NCI-H82 (cell line): ENCODE measurements at regions not wholly inside any gene's neighbourhood (a gene's known extent, or its start where the extent isn't known, plus 50 kb on each side); places are given as distances from the start of the nearest gene placed in this dataset.
A peak's percentile ranks its signal among the peaks of the same experiment; 100 is the strongest.

ENCODE experiments used
- DNase-seq: peaks from one replicate; lab custom pipeline; 2025; lab: John Stamatoyannopoulos, UW

- no peak for DNase-seq
Measured at GRCh38 chr1:88063605-88064004, 620.5 kb upstream of the PKN2 start.

- DNase-seq: no peak
Measured at GRCh38 chr1:88068407-88068960, 615.6 kb upstream of the PKN2 start.

GRCh38 chr1:88070956-88071355 lies 613.1 kb upstream of the PKN2 start:
- DNase-seq: no peak

- DNase-seq: no peak
Measured at GRCh38 chr1:88074661-88075060, 609.4 kb upstream of the PKN2 start.

GRCh38 chr1:88075813-88076212 lies 608.3 kb upstream of the PKN2 start:
- no peak for DNase-seq

- DNase-seq: peak; percentile 66
Measured at GRCh38 chr1:88079036-88079435, 605.0 kb upstream of the PKN2 start.

GRCh38 chr1:88080875-88081274 lies 603.2 kb upstream of the PKN2 start:
- no peak for DNase-seq

GRCh38 chr1:88088481-88088880 lies 595.6 kb upstream of the PKN2 start:
- DNase-seq: peak; percentile 79

- no peak for DNase-seq
Measured at GRCh38 chr1:88089961-88090360, 594.1 kb upstream of the PKN2 start.

GRCh38 chr1:88098881-88099280 lies 585.2 kb upstream of the PKN2 start:
- no peak for DNase-seq

- DNase-seq: no peak
Measured at GRCh38 chr1:88101041-88101440, 583.0 kb upstream of the PKN2 start.

- DNase-seq: no peak
Measured at GRCh38 chr1:88104236-88104635, 579.8 kb upstream of the PKN2 start.

- DNase-seq: no peak
Measured at GRCh38 chr1:88104886-88105285, 579.2 kb upstream of the PKN2 start.

- no peak for DNase-seq
Measured at GRCh38 chr1:88111816-88112215, 572.3 kb upstream of the PKN2 start.

GRCh38 chr1:88117597-88117996 lies 566.5 kb upstream of the PKN2 start:
- DNase-seq: no peak

GRCh38 chr1:88118176-88118845 lies 565.8 kb upstream of the PKN2 start:
- DNase-seq: peak; percentile 10

- no peak for DNase-seq
Measured at GRCh38 chr1:88124614-88125013, 559.5 kb upstream of the PKN2 start.

- DNase-seq: no peak
Measured at GRCh38 chr1:88126467-88126866, 557.6 kb upstream of the PKN2 start.

GRCh38 chr1:88133991-88134390 lies 550.1 kb upstream of the PKN2 start:
- no peak for DNase-seq

- no peak for DNase-seq
Measured at GRCh38 chr1:88134983-88135921, 548.8 kb upstream of the PKN2 start.

GRCh38 chr1:88139633-88140032 lies 544.4 kb upstream of the PKN2 start:
- DNase-seq: no peak

GRCh38 chr1:88140325-88140724 lies 543.7 kb upstream of the PKN2 start:
- no peak for DNase-seq

GRCh38 chr1:88141499-88142074 lies 542.5 kb upstream of the PKN2 start:
- no peak for DNase-seq
